ENCODE measurements at regions not wholly inside any gene's neighbourhood (a gene's known extent, or its start where the extent isn't known, plus 50 kb on each side); places are given as distances from the start of the nearest gene placed in this dataset.

- in situ Hi-C loops (cut with HindIII; ENCODE audit: low sequenced_read_pairs): no loop called here
- H3K4me3 ChIP-seq (ENCODE audit: low read depth, low read length): no peak overlapping the region
- TF ChIP-seq CTCF (IDR thresholded peaks at IDR 0.05; ENCODE audit: low read depth, low read length, missing control alignments): no peak
- DNase-seq (ENCODE audit: low read depth): no peak
These were observed 216.8 kb upstream of the PIK3R1 start for GRCh38 chr5:67998709-67999261.

GRCh38 chr5:67997892-67998457 is 217.6 kb upstream of the PIK3R1 start:
- TF ChIP-seq CTCF (IDR thresholded peaks at IDR 0.05; ENCODE audit: low read depth, low read length, missing control alignments): no peak
- no peak overlapping the region for H3K4me3 ChIP-seq (ENCODE audit: low read depth, low read length)
- DNase-seq (ENCODE audit: low read depth): no peak
- in situ Hi-C loops (cut with HindIII; ENCODE audit: low sequenced_read_pairs): no loop called here

GRCh38 chr5:67997148-67997547 is 218.4 kb upstream of the PIK3R1 start:
- no peak for DNase-seq (ENCODE audit: low read depth)
- in situ Hi-C loops (cut with HindIII; ENCODE audit: low sequenced_read_pairs): no loop called here
- TF ChIP-seq CTCF (IDR thresholded peaks at IDR 0.05; ENCODE audit: low read depth, low read length, missing control alignments): no peak
- no peak overlapping the region for H3K4me3 ChIP-seq (ENCODE audit: low read depth, low read length)

- no peak overlapping the region for H3K4me3 ChIP-seq (ENCODE audit: low read depth, low read length)
- TF ChIP-seq CTCF (IDR thresholded peaks at IDR 0.05; ENCODE audit: low read depth, low read length, missing control alignments): no peak
- in situ Hi-C loops (cut with HindIII; ENCODE audit: low sequenced_read_pairs): no loop called here
- peak; percentile 22 for DNase-seq (ENCODE audit: low read depth)
These were observed 219.0 kb upstream of the PIK3R1 start for GRCh38 chr5:67996596-67996995.

GRCh38 chr5:67992923-67993322 is 222.6 kb upstream of the PIK3R1 start:
- DNase-seq (ENCODE audit: low read depth): peak; percentile 38

GRCh38 chr5:67989456-67989855 is 226.1 kb upstream of the PIK3R1 start:
- DNase-seq (ENCODE audit: low read depth): no peak
- TF ChIP-seq CTCF (IDR thresholded peaks at IDR 0.05; ENCODE audit: low read depth, low read length, missing control alignments): no peak
- in situ Hi-C loops (cut with HindIII; ENCODE audit: low sequenced_read_pairs): no loop called here

More at GRCh38 chr5:67992923-67993322, 222.6 kb upstream of the PIK3R1 start:
- in situ Hi-C loops (cut with HindIII; ENCODE audit: low sequenced_read_pairs): no loop called here
- H3K4me3 ChIP-seq (ENCODE audit: low read depth, low read length): no peak overlapping the region
- TF ChIP-seq CTCF (IDR thresholded peaks at IDR 0.05; ENCODE audit: low read depth, low read length, missing control alignments): no peak

More at GRCh38 chr5:67989456-67989855, 226.1 kb upstream of the PIK3R1 start:
- H3K4me3 ChIP-seq (ENCODE audit: low read depth, low read length): no peak overlapping the region
